NCI-H1417 treated with DMSO at 0.1 percent for 48 hours (cell line): ENCODE measurements at regions not wholly inside any gene's neighbourhood (a gene's known extent, or its start where the extent isn't known, plus 50 kb on each side); places are given as distances from the start of the nearest gene placed in this dataset.
"Not testable (repeated sequence)": the region's sequence is repeated elsewhere in the genome, so short reads cannot be mapped to it uniquely, and the experiment has no call there.

Source experiments
- DNase-seq: peaks from one replicate; lab custom pipeline; 2025; lab: John Stamatoyannopoulos, UW

GRCh38 chr14:87630846-87631245 lies 362.1 kb downstream of the GALC start:
- DNase-seq = no peak

GRCh38 chr14:87629788-87630187 lies 363.2 kb downstream of the GALC start:
- DNase-seq = no peak

GRCh38 chr14:87628780-87629179 lies 364.2 kb downstream of the GALC start:
- no peak for DNase-seq

GRCh38 chr14:87628129-87628528 lies 364.9 kb downstream of the GALC start:
- peak; percentile 7 for DNase-seq

- DNase-seq = no peak
Measured at GRCh38 chr14:87626266-87626665, 366.7 kb downstream of the GALC start.

- DNase-seq = no peak
Measured at GRCh38 chr14:87623616-87624015, 369.4 kb downstream of the GALC start.

GRCh38 chr14:87617079-87617478 lies 375.9 kb downstream of the GALC start:
- DNase-seq = no peak

GRCh38 chr14:87615822-87616679 lies 376.9 kb downstream of the GALC start:
- peak; percentile 29 for DNase-seq

GRCh38 chr14:87615047-87615446 lies 377.9 kb downstream of the GALC start:
- DNase-seq = no peak

- DNase-seq = no peak
Measured at GRCh38 chr14:87613881-87614280, 379.1 kb downstream of the GALC start.

GRCh38 chr14:87607056-87607455 lies 385.9 kb downstream of the GALC start:
- DNase-seq = not testable (repeated sequence)

GRCh38 chr14:87601036-87601435 lies 391.9 kb downstream of the GALC start:
- no peak for DNase-seq

GRCh38 chr14:87600240-87600639 lies 392.7 kb downstream of the GALC start:
- DNase-seq = no peak

GRCh38 chr14:87581298-87581697 lies 411.7 kb downstream of the GALC start:
- DNase-seq = no peak

- DNase-seq = no peak
Measured at GRCh38 chr14:87579036-87579435, 413.9 kb downstream of the GALC start.

GRCh38 chr14:87575378-87575777 lies 417.6 kb downstream of the GALC start:
- no peak for DNase-seq

- no peak for DNase-seq
Measured at GRCh38 chr14:87573591-87573990, 419.4 kb downstream of the GALC start.

GRCh38 chr14:87567618-87568295 lies 425.2 kb downstream of the GALC start:
- no peak for DNase-seq

GRCh38 chr14:87566991-87567390 lies 426.0 kb downstream of the GALC start:
- DNase-seq = no peak

GRCh38 chr14:87547536-87547935 lies 445.4 kb downstream of the GALC start:
- DNase-seq = no peak

- no peak for DNase-seq
Measured at GRCh38 chr14:87542288-87542687, 450.7 kb downstream of the GALC start.

- no peak for DNase-seq
Measured at GRCh38 chr14:87540339-87540738, 452.6 kb downstream of the GALC start.

GRCh38 chr14:87529081-87529480 lies 463.9 kb downstream of the GALC start:
- DNase-seq = no peak
